Colonic mucosa (tissue), 4 donors: ENCODE measurements at regions not wholly inside any gene's neighbourhood (a gene's known extent, or its start where the extent isn't known, plus 50 kb on each side); places are given as distances from the start of the nearest gene placed in this dataset.

Experiments
- DNase-seq: peaks from one replicate; pipeline ENCODE4 v3.0.0-alpha.2; 2020
- H3K27ac ChIP-seq: fragments of 200-600 bp; one replicate; pipeline ENCODE4 v1.8.0; 2021
- H3K27me3 ChIP-seq: fragments of 200-600 bp; one replicate; pipeline ENCODE4 v1.8.0; 2021
- H3K36me3 ChIP-seq: fragments of 200-600 bp; one replicate; pipeline ENCODE4 v1.8.0; 2021
- H3K4me1 ChIP-seq: fragments of 200-600 bp; one replicate; pipeline ENCODE4 v1.8.0; 2021; ENCODE audit warnings: mild to moderate bottlenecking
- H3K4me3 ChIP-seq: fragments of 200-600 bp; one replicate; pipeline ENCODE4 v1.8.0; 2021
- H3K9ac ChIP-seq, 2 donors: one replicate each; pipeline ENCODE4 v1.7.0; 2013; ENCODE audit warnings: control low read depth in 2 of 2, low read depth in 2 of 2, low read length in 2 of 2
- H3K9me3 ChIP-seq: fragments of 200-600 bp; one replicate; pipeline ENCODE4 v1.8.0; 2021
- intact Hi-C: fragments of 100-400 bp; cut with DNase I; formaldehyde crosslinking; loops from one replicate; pipeline ENCODE4 v1.14.1; 2022
- TF ChIP-seq, protein P1 (sequence below): fragments of 200-600 bp; IDR thresholded peaks from one replicate; pipeline ENCODE4 v1.8.0; 2022; ENCODE audit warnings: antibody characterized with exemption, mild to moderate bottlenecking
- donor health status: healthy.
- donor health status: DM: no; HTN: no; CAD: no.
- donor health status: DM: no; HTN: no; CAD: no.

DNA sequence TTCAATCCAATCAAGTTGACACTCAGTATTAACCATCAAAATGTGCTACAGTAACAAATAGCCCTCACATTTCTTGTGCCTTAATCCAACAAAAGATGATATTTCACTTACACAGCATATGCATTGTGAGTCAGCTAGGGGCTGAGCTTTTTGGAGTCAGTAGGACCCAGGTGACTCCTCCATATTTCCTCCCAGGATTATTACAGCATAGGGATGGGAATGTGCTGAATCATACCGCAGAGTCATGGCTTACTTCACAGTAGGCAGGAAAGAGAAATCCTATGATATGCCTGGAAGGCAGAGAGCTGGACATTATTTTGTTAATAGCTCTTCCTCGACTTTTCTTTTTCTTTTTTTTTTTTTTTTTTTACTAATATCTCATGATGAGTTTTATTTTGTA, 153.3 kb downstream of the TMEM182 start:
- Histone ChIP-seq H3K9me3 (no peaks in the 10 kb centered on the region), H3K27me3 (no peaks in the 10 kb centered on the region), H3K9ac (no peak overlapping the region), H3K27ac (no peak overlapping the region), H3K4me3 (no peak overlapping the region), H3K36me3 (no peaks in the 10 kb centered on the region), H3K4me1 (no peaks in the 10 kb centered on the region)
- no peak for DNase-seq
- TF ChIP-seq, protein P1, sequence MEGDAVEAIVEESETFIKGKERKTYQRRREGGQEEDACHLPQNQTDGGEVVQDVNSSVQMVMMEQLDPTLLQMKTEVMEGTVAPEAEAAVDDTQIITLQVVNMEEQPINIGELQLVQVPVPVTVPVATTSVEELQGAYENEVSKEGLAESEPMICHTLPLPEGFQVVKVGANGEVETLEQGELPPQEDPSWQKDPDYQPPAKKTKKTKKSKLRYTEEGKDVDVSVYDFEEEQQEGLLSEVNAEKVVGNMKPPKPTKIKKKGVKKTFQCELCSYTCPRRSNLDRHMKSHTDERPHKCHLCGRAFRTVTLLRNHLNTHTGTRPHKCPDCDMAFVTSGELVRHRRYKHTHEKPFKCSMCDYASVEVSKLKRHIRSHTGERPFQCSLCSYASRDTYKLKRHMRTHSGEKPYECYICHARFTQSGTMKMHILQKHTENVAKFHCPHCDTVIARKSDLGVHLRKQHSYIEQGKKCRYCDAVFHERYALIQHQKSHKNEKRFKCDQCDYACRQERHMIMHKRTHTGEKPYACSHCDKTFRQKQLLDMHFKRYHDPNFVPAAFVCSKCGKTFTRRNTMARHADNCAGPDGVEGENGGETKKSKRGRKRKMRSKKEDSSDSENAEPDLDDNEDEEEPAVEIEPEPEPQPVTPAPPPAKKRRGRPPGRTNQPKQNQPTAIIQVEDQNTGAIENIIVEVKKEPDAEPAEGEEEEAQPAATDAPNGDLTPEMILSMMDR: no peak
- intact Hi-C loops: no loop called here

DNA sequence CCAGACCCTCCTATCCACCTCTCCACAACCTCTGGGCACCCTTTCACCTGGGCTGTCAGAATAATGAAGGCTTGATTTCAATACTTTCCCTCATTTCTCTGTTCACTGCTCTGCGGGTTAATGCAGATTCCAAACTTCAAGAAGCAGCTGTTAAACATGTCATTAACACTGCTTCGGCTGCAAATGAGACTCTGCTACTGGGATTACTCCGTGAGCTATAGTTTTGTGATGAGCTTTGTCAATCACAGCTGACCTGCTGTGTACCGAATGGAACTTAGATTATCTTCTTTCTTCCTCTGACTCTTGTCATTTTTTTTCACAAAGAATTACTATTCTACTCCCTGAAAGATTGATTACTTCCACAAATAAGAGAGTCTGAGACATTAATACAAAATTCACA, 160.5 kb downstream of the TMEM182 start:
- Histone ChIP-seq H3K27ac (no peak overlapping the region), H3K27me3 (no peaks in the 10 kb centered on the region), H3K9me3 (no peaks in the 10 kb centered on the region), H3K4me3 (no peak overlapping the region), H3K36me3 (no peaks in the 10 kb centered on the region), H3K9ac (no peak overlapping the region), H3K4me1 (no peaks in the 10 kb centered on the region)
- DNase-seq: no peak
- intact Hi-C loops: no loop called here
- TF ChIP-seq, protein P1: no peak

DNA sequence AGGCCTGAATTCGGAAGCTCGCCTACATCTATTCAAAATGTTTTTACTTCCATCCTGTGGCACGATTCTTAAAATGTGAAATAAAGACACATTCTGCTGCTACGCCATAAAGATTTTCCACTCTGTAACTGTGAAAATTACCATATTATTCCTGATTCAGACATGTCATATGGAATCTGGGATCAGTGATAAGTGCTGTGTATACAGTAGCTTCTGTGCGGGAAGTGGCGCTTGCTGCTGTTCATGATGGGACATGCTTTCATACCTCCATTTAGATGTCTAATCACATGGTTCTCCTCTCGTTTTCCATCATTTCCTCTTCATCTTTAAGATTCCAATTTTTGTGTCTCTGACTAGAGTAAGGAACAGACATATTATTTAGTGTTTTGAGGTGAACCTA, 163.2 kb downstream of the TMEM182 start:
- Histone ChIP-seq H3K4me3 (no peak overlapping the region), H3K9ac (no peak overlapping the region), H3K27ac (no peak overlapping the region), H3K36me3 (no peaks in the 10 kb centered on the region), H3K27me3 (no peaks in the 10 kb centered on the region), H3K4me1 (no peaks in the 10 kb centered on the region), H3K9me3 (no peaks in the 10 kb centered on the region)
- TF ChIP-seq, protein P1: no peak
- intact Hi-C loops: no loop called here
- DNase-seq: no peak

DNA sequence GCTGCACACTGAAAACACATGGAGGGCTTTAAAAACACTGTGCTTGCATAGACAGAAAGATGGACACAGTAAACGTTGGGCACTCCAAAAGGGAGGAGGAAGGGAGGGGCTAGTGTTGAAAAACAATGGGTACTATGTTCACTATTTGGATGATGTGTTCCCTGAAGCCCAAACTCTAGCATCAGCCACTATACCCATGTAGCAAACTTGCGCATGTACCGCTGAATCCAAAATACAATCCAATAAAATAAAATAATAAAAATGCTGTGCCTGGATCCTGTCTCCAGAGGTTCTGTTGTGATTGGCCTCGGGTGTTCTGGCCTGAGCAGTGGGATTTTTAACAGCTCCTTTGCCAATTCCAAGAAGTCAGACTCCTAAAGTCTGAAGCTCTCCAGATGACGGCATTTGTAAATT, 166.0 kb downstream of the TMEM182 start:
- intact Hi-C loops: no loop called here
- TF ChIP-seq, protein P1: no peak

DNA sequence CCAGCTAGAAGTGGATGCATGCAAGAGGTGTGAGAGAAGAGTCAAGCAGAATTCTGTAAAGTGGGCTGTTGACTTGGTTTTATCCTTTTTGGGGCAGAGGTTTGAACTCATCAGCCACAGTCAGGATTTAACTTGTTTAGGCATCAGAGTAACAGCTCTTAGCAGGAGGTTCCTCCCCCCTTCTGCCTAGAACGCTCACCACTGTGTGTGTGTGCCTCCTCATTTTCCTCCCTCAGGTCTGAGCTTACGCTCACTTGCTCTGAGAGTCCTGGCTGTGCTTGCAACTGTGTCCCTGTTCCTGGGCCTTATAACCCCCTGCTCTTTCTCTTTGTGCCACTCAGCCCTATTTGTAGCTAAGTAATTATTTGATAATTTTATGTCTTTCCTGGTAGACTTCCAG, 167.9 kb downstream of the TMEM182 start:
- no peaks in the 10 kb centered on the region for H3K9me3 ChIP-seq
- H3K4me3 ChIP-seq: no peak overlapping the region
- no peaks in the 10 kb centered on the region for H3K4me1 ChIP-seq
- no peak for DNase-seq
- TF ChIP-seq, protein P1: no peak
- no peak overlapping the region for H3K27ac ChIP-seq
- H3K9ac ChIP-seq: no peak overlapping the region
- no peaks in the 10 kb centered on the region for H3K36me3 ChIP-seq
- intact Hi-C loops: no loop called here
- H3K27me3 ChIP-seq: no peaks in the 10 kb centered on the region

More for the DNA sequence above, 166.0 kb downstream of the TMEM182 start:
- Histone ChIP-seq H3K4me1 (no peaks in the 10 kb centered on the region), H3K27ac (no peak overlapping the region), H3K9ac (no peak overlapping the region), H3K36me3 (no peaks in the 10 kb centered on the region), H3K4me3 (no peak overlapping the region), H3K9me3 (no peaks in the 10 kb centered on the region), H3K27me3 (no peaks in the 10 kb centered on the region)
- no peak for DNase-seq

DNA sequence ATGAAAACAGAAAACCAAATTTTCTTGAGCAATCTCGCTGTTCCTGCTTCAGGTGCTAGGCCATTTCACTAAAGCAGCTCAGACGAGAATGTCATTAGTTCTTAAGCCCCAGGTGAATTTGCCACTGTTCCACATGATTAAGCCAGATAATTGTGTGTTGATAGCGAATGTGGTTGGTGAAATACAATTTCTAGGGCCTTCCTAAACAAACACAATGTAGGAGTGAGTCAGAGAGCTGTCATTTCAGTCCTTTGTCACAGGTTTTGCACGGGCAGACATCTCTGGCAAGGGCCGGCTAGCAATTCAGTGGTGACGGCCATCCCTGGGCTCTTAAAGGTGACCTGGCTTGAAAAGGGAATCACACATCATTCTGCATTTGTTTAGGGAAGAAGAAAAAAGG, 170.7 kb downstream of the TMEM182 start:
- no peaks in the 10 kb centered on the region for H3K9me3 ChIP-seq
- intact Hi-C loops: no loop called here
- TF ChIP-seq, protein P1: no peak
- H3K27ac ChIP-seq: no peak overlapping the region
- H3K4me3 ChIP-seq: no peak overlapping the region
- H3K27me3 ChIP-seq: no peaks in the 10 kb centered on the region
- no peaks in the 10 kb centered on the region for H3K36me3 ChIP-seq
- no peak overlapping the region for H3K9ac ChIP-seq
- no peak for DNase-seq
- H3K4me1 ChIP-seq: no peaks in the 10 kb centered on the region
